GM18517 (cell line): ENCODE measurements at regions not wholly inside any gene's neighbourhood (a gene's known extent, or its start where the extent isn't known, plus 50 kb on each side); places are given as distances from the start of the nearest gene placed in this dataset.

Source experiments
- ATAC-seq: cut with Tn5 transposase; IDR thresholded peaks from one replicate; pipeline ENCODE4 v1.9.1; 2021; ENCODE audit warnings: mild to moderate bottlenecking, moderate library complexity; ENCODE audit not compliant: unreplicated experiment

GRCh38 chr6:141261672-141262060, 871.1 kb upstream of the GJE1 start:
- ATAC-seq: no peak

GRCh38 chr6:141261016-141261671, 871.6 kb upstream of the GJE1 start:
- no peak for ATAC-seq

- ATAC-seq: no peak
Measured at GRCh38 chr6:141260627-141261015, 872.1 kb upstream of the GJE1 start.

GRCh38 chr6:141259807-141260206, 872.9 kb upstream of the GJE1 start:
- no peak for ATAC-seq

- no peak for ATAC-seq
Measured at GRCh38 chr6:141259091-141259490, 873.6 kb upstream of the GJE1 start.

- ATAC-seq: no peak
Measured at GRCh38 chr6:141258516-141258915, 874.2 kb upstream of the GJE1 start.

GRCh38 chr6:141254336-141254735, 878.4 kb upstream of the GJE1 start:
- no peak for ATAC-seq

- ATAC-seq: no peak
Measured at GRCh38 chr6:141252828-141253608, 879.7 kb upstream of the GJE1 start.

- no peak for ATAC-seq
Measured at GRCh38 chr6:141251286-141251685, 881.4 kb upstream of the GJE1 start.

GRCh38 chr6:141248021-141248799, 884.5 kb upstream of the GJE1 start:
- peak; percentile 62 for ATAC-seq

GRCh38 chr6:141244366-141244765, 888.4 kb upstream of the GJE1 start:
- ATAC-seq: no peak

GRCh38 chr6:141242957-141243356, 889.8 kb upstream of the GJE1 start:
- ATAC-seq: no peak

- ATAC-seq: no peak
Measured at GRCh38 chr6:141229296-141229695, 903.4 kb upstream of the GJE1 start.

- no peak for ATAC-seq
Measured at GRCh38 chr6:141218583-141218982, 914.1 kb upstream of the GJE1 start.

GRCh38 chr6:141216726-141217125, 916.0 kb upstream of the GJE1 start:
- ATAC-seq: no peak

GRCh38 chr6:141212296-141212695, 920.4 kb upstream of the GJE1 start:
- ATAC-seq: no peak

GRCh38 chr6:141211845-141212244, 920.9 kb upstream of the GJE1 start:
- ATAC-seq: no peak

- no peak for ATAC-seq
Measured at GRCh38 chr6:141210901-141211300, 921.8 kb upstream of the GJE1 start.

- ATAC-seq: no peak
Measured at GRCh38 chr6:141209890-141210289, 922.8 kb upstream of the GJE1 start.

GRCh38 chr6:141208101-141208500, 924.6 kb upstream of the GJE1 start:
- ATAC-seq: no peak

- ATAC-seq: no peak
Measured at GRCh38 chr6:141203902-141204575, 928.7 kb upstream of the GJE1 start.
